ENCODE measurements at regions not wholly inside any gene's neighbourhood (a gene's known extent, or its start where the extent isn't known, plus 50 kb on each side); places are given as distances from the start of the nearest gene placed in this dataset.

- TF ChIP-seq CTCF (IDR thresholded peaks at IDR 0.05), result no peak
- Mint-ChIP-seq H3K27me3 (ENCODE audit: low read depth, poor library complexity) (peaks cover 6% of the 10 kb centered on the region), H3K9me3 (peaks cover 2% of the 10 kb centered on the region), H3K27ac (no peak overlapping the region), H3K36me3 (ENCODE audit: low read depth) (no peaks in the 10 kb centered on the region), H3K4me1 (no peaks in the 10 kb centered on the region), H3K4me3 (no peak overlapping the region)
- DNase-seq, result no peak
Measured at GRCh38 chr1:214739621-214740238, 136.7 kb downstream of the CENPF start.

- H3K4me3 Mint-ChIP-seq, result no peak overlapping the region
- TF ChIP-seq CTCF (IDR thresholded peaks at IDR 0.05), result no peak
- DNase-seq, result no peak
- peaks cover 2% of the 10 kb centered on the region for H3K9me3 Mint-ChIP-seq
- H3K27ac Mint-ChIP-seq, result no peak overlapping the region
- no peaks in the 10 kb centered on the region for H3K36me3 Mint-ChIP-seq (ENCODE audit: low read depth)
- H3K27me3 Mint-ChIP-seq (ENCODE audit: low read depth, poor library complexity), result peaks cover 10% of the 10 kb centered on the region
- H3K4me1 Mint-ChIP-seq, result no peaks in the 10 kb centered on the region
Measured at GRCh38 chr1:214740471-214740870, 137.5 kb downstream of the CENPF start.

GRCh38 chr1:214747050-214747635 lies 144.1 kb downstream of the CENPF start:
- peaks cover 2% of the 10 kb centered on the region for H3K9me3 Mint-ChIP-seq
- no peaks in the 10 kb centered on the region for H3K36me3 Mint-ChIP-seq (ENCODE audit: low read depth)
- H3K27me3 Mint-ChIP-seq (ENCODE audit: low read depth, poor library complexity), result peaks cover 5% of the 10 kb centered on the region
- H3K27ac Mint-ChIP-seq, result peak overlapping the region; percentile 64
- H3K4me1 Mint-ChIP-seq, result no peaks in the 10 kb centered on the region
- no peak for DNase-seq
- no peak for TF ChIP-seq CTCF (IDR thresholded peaks at IDR 0.05)
- H3K4me3 Mint-ChIP-seq, result no peak overlapping the region

- H3K4me1 Mint-ChIP-seq, result no peaks in the 10 kb centered on the region
- H3K4me3 Mint-ChIP-seq, result no peak overlapping the region
- no peaks in the 10 kb centered on the region for H3K36me3 Mint-ChIP-seq (ENCODE audit: low read depth)
- H3K9me3 Mint-ChIP-seq, result peaks cover 12% of the 10 kb centered on the region
- DNase-seq, result no peak
- H3K27me3 Mint-ChIP-seq (ENCODE audit: low read depth, poor library complexity), result no peaks in the 10 kb centered on the region
- no peak for TF ChIP-seq CTCF (IDR thresholded peaks at IDR 0.05)
- H3K27ac Mint-ChIP-seq, result no peak overlapping the region
Measured at GRCh38 chr1:214753236-214753852, 150.3 kb downstream of the CENPF start.

GRCh38 chr1:214761030-214761429 lies 158.0 kb downstream of the CENPF start:
- H3K9me3 Mint-ChIP-seq, result peaks cover 62% of the 10 kb centered on the region
- H3K4me1 Mint-ChIP-seq, result no peaks in the 10 kb centered on the region
- no peak for DNase-seq
- no peaks in the 10 kb centered on the region for H3K36me3 Mint-ChIP-seq (ENCODE audit: low read depth)
- no peak overlapping the region for H3K27ac Mint-ChIP-seq
- peaks cover 7% of the 10 kb centered on the region for H3K27me3 Mint-ChIP-seq (ENCODE audit: low read depth, poor library complexity)
- H3K4me3 Mint-ChIP-seq, result no peak overlapping the region
- TF ChIP-seq CTCF (IDR thresholded peaks at IDR 0.05), result no peak

- H3K4me3 Mint-ChIP-seq, result no peak overlapping the region
- no peak overlapping the region for H3K27ac Mint-ChIP-seq
- TF ChIP-seq CTCF (IDR thresholded peaks at IDR 0.05), result no peak
- H3K9me3 Mint-ChIP-seq, result peaks cover 50% of the 10 kb centered on the region
- H3K36me3 Mint-ChIP-seq (ENCODE audit: low read depth), result no peaks in the 10 kb centered on the region
- peaks cover 10% of the 10 kb centered on the region for H3K27me3 Mint-ChIP-seq (ENCODE audit: low read depth, poor library complexity)
- H3K4me1 Mint-ChIP-seq, result no peaks in the 10 kb centered on the region
- no peak for DNase-seq
Measured at GRCh38 chr1:214762902-214763301, 159.9 kb downstream of the CENPF start.
